NOMO-1 (cell line): ENCODE measurements at regions not wholly inside any gene's neighbourhood (a gene's known extent, or its start where the extent isn't known, plus 50 kb on each side); places are given as distances from the start of the nearest gene placed in this dataset.

Source experiments
- DNase-seq, 2 experiments: peaks; one replicate each; lab custom pipeline; 2025; ENCODE audit not compliant: unreplicated experiment in 2 of 2; lab: John Stamatoyannopoulos, UW

DNA sequence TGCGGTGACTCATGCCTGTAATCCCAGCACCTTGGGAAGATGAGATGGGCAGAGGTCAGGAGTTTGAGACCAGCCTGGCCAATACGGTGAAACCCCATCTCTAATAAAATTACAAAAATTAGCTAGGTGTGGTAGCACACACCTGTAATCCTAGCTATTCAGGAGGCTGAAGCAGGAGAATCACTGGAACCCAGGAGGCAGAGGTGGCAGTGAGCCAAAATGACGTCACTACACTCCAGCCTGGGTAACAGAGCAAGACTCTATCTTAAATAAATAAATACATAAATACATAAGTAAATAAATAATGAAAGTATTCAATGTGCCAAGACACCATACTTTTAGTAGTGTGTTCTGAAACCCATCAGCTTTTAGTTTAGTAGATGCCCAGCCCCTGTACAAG lies 308.1 kb upstream of the FLRT2 start:
- no peak for DNase-seq

DNA sequence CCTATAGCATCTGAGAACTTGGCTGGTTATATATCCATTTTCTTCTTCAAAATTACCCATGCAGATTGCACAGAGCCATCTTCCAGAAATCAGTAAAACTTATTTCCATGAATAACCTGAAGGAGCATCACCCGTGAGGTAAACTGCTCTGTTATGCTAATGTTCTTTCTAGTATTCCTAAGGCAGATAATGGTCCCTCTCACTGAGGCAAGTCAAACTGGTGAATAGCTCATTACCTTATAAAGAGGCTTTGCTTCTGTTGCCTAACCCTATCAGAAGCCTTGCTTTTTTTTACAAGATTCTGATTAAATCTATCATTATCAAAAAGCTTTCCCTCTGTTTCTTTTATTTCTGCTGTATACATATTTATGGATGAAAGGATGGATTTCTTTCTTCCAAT lies 307.6 kb upstream of the FLRT2 start:
- no peak for DNase-seq

DNA sequence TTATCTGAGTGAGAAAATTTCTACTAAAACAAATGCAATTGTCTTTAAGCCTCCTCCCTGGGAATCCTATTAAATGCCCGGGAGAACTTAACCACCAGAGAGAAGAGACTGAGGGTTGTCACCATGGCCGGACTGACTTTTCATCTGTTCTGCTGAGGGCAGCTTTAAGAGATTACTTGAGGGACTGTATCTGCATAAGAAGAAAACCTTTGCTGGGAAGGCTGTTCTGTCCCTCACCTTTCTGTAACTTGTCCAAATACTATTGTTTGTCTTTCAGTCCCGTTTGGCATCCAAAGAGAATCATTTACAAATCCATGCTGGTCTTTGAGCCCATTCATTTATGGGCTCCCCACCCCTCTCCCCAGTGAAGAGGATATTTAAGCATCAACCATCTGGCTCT lies 306.3 kb upstream of the FLRT2 start:
- DNase-seq = no peak

DNA sequence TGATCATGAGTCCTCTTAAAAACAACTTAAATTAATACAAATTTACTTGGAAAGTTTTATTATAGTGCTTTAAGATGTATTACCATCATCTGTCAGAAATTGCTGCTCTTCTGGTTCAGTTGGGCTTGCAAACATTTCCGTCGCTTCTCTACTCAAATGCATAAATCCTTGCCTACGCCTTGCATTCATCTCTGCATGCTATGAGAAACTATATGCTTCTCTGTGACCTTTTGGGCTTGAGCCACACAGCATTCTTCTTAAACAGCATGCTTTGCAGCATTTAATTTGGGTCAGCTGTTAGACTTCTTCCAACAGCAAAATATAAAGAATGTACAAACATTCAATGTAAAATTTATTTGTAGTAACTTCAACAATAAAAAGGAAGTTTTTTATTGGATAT lies 305.7 kb upstream of the FLRT2 start:
- no peak for DNase-seq

DNA sequence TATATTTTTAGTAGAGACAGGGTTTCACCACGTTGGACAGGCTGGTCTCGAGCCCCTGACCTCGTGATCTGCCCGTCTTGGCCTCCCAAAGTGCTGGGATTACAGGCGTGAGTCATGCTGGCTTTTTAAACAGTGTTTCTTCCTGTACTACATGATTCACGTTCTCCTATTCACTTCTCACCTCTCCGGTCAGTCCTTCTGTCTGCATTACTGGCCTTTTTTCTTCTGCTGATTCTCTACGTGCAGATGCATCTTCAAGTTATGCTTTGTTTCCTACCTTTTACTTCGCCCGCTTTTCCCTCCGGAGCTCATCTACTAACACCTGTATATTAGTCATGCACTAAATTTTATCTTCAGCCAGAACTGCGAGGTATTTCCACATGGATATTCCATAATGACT lies 296.2 kb upstream of the FLRT2 start:
- no peak for DNase-seq

DNA sequence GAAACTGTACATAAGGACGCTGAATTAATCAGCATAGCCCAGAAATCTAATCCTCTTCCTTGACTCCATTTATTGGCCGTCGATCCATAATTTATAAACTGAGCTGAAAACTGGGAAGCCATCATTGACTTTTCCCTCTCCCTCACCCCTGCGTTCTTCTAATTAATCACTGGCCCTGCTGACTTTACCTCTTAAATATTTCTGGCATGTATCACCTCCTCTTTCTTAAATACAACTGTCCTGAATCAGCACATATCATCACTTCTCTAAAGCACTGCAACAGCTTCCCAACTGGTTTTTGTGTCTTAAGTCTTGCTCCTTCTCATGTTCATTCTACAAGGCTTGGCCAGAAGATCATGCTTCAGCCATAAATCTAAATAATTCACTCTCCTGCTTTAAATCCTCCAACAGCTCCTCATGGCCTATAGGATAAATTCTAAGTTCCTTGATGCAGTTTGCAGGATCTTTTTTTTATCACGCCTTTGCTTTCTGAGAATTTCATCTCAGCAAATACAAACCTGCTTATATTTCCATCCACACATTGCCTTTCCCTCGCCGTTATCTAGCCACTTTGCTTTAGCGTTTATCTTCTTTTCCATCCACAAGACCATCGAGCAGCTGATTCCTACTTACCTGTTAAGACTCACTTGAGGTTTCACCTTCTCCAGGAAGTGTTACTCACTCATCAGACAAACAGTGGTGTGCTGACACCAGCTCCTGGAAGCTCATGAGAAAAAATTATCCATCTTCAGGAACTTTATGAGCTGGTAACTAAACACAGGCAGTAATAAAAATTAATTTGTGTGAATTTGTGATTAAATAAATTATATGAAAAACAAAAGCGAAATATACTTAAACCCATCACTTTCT lies 295.6 kb upstream of the FLRT2 start:
- DNase-seq = no peak

DNA sequence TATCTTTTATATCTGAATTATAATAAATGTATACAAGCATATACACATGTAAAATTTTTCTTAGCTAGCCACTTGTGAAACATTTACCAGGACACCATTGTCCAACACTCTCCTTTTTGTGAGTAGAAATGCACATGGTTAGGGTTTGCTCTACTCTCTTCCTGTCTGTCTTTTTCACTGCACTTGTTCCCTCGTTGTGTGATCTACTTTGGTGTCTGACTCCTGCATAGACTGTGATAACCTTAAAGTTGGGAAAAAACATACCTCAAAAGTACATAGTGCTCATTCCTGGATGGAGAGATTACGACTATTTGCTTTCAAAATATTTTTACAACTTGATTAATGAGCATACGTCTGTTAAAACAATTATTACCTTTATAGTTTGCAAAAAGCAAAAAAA lies 294.1 kb upstream of the FLRT2 start:
- no peak for DNase-seq

DNA sequence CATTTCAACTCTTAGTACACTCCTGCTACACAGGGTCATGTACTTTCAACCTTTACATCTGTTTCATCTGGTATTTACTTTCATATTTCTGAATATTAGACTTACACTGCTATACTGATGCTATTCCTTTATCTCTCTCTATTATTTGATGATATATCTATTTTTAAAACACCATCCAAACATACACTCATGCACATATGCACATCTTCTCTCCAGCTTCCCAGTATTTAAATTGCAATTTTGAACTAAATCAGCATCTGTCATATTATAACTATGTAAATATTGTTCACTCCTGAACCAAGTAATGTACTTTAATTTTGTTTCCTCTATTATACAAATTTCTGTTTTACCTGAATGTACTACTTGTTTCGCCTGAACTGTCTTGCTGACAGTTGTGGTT lies 293.6 kb upstream of the FLRT2 start:
- DNase-seq = no peak

DNA sequence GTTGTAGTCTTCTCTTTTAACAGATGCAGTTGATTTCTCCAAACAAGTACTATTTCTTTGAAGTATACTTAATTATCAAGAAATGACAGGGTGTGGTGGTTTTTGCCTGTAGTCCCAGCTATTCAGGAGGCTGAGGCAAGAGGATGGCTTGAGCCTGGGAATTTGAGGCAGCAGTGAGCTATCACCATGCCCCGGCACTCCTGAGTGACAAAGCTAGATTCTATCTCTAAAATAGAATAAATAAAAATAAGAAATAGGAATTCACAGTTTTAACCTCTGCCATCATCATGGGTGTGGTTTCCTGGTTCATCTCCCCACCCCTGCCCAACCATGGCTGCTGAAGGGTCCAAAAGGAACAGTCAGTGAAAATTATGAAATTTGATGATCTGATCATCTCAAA lies 290.2 kb upstream of the FLRT2 start:
- DNase-seq = no peak

DNA sequence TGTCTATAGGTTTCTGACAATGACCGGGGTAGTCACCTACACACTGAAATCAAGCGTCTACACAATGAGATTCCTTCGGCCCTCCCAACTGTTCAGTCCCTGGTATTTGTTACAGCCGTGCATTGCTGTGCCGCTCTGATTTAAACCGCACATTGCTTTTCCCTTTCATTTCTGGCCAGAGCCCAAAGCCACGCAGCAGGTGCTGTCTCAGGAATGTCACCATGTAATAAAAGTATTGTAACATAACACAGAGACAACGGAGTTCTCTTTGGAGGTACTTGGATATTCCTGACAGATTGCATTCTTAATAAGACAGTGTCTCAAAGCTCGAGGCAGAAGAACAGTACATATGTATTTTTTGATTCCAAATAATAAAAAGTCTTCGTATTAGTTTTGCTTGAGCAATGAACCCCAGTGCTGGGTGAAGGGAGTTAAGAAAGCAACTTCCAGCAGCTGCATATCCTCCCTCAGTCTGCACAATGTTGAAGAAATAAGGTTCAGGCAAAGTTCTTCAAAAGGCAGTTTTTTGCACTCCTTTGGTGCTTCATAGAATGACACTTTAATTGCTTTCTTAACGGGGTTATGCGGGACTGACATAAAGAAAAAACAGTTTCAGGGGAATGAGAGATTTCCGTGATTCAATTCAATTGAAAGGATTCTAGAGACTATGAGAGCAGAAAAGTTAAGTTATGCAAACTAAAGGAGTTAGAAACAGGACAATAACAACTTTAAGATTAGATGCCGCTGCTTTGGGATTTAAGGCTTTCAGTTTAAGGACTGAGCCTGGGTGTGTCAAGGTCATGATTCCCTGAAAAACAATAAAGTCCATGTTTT lies 288.7 kb upstream of the FLRT2 start:
- DNase-seq = no peak

DNA sequence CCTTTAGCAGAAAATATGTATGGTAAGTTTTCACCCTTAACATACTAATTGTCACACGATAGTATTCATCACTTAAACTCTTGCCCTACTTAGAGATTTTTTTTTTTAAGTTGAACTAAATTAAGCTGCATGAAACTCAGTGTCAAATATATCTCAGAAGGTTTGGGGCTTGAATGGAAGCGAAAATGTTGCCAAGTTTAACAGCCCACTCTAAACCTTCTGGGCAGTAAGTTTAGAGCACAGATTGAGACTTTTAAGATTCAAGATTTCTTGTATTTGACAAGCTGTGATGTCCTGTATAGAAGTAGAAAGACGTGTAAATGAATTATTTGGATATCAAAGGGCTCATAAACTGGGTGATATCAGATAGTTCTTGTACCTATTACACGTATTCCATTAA lies 287.3 kb upstream of the FLRT2 start:
- DNase-seq = no peak

DNA sequence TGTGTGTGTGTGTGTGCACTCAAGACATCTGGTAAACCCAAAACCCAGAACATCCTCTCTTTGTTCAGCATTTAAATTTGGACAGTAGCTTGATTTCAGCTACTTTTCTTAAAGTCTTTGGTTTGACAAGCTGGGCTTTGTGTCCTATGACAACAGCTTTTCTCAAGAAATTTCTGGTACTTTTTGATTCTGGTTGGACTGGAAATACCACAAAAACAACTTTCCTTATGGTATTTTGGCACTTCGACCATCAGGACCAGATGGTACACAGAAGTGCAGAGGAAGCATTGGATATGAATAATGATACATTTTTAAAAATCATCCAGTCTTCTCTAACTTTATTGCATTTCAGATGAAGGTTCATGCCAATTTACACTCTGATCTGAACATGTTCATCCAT lies 286.6 kb upstream of the FLRT2 start:
- DNase-seq = no peak

DNA sequence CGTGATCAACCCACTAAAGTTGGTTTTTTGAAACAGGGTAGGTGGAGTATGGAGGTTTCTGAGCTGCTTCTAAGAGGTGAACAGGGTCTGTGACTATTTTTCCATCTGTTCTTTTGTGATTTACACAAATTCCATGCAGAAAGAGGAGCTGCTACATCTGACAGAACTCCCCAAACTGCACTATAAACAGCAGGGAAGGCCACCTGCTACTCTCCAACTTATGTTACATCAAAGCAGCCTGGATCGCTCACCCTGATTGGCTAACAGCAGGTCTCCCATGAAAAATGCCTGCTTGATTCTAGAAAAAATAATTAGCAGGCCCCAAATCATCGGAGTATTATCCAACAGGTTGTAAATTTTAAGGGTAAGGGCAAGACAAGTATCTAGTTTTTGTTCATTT lies 282.9 kb upstream of the FLRT2 start:
- no peak for DNase-seq

DNA sequence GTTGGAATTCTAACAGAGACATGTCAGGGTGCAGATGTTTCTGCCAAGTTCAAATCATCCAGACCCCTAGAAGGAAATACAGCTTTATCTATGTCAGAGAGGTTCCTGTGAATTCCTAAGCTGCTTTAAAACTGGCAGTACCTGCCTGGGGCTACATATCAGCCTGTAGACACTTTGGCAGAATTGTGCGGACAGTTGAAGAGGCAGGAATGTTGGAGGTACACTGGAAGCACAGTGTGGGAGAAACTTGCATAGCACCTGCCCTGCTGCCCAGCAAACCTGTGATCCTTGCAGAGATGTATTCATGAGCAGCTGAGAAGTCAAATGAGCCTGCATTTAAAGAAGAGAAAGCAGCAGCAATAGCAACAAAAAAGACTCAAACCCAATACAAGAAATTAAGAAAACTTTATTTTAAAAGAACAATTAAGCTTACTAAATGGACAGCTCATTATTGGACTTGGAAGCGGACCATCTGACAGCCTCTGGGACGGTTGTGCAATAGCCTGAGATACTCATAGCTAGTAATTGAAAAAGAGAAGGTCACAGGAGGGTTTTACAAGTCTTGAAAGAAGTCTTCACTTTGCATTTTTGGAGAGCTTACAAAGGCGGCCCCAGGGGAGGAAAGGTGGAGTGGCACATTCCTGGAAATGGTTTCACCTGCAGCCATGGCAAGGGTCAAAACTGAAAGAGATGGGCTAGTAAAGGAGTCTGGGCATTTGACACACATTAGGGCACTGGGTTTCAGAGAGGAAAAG lies 280.9 kb upstream of the FLRT2 start:
- DNase-seq = no peak

DNA sequence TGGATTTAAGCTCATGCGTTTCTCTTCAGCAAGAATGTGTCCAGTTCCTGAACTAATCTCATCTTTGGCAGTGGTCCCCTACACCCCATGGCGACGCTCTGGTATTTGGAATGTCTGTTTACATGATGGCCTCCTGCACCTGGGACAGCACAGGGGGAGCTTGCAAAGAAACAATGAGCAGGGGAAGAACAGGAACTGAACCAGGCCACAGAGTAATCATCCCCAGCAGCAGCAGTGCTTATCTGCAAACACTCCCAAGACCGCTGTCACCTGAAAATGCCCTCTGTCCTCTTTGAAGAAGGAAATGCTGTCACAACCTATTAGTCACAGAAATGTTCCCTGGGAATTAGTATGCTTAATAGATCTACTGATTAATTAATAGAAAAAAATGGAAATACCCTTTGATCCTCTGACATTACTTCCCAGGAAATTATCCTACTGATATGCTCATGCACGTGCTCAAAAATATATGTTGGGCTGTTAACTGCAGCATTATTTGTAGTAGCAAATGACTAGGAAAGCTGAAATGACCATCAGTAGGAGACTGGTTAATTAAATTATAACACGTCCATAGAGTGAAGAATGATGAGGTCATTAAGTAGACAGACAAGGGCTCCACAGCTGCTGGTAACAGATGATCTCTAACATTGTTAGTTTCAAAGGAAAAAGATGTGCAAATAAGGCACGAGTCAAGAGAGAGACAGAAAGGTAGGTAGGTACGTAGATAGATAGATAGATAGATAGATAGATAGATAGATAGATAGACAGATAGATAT lies 279.3 kb upstream of the FLRT2 start:
- DNase-seq = no peak

DNA sequence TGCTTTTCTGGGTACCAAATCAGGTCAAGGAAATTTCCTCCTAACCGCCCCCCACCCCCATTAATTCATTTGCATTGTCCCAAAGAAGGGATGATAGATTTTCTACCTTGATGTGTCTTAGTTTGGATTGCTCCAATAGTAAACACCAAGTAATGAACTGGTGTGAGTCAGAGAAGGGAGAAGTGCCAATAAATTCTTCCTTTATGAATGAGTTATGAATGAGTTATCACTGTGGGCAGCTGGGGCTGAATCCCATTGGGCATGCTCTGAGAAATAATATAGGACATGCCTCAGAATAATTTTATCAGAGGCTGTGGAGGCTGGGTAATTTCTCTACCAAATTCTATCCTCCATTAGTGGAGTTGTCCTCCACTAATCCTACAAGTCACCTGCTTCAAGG lies 277.9 kb upstream of the FLRT2 start:
- DNase-seq = no peak

DNA sequence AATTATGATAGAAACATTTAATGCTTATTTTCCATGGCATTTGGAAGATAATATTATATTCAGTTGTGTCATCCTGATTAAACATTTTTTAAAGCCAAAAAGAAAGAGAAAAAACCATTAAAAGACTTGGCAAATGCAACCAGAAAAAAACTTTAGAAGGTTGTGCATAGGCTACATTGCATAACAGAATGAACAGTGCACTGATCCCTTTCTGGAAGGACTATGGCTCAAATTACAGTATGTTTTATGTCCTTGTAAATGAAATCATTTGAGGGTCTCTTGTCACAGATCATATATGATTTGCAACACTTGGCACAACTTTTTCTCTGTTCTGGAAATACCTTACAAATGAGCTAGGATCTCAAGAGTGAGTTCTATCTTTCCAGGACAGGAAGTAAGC lies 275.2 kb upstream of the FLRT2 start:
- no peak for DNase-seq

DNA sequence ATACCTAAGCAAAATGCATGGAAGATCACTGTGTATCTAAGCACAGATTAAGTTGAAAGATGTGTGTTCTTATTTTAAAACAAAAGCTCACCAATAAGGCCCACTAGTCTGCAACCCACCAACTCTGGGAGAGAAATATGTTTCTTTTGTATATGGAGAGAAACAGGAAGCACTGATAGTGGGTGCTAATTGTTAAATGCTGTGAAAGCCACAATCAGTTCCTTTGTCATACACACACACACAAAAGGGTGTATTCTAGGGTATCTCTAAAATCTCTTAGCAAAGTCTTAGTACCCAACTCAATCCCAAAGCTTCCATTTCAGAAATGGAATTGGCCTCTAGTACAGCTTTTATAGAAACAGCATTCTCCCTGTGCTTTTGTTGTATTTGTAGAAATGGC lies 272.7 kb upstream of the FLRT2 start:
- no peak for DNase-seq

DNA sequence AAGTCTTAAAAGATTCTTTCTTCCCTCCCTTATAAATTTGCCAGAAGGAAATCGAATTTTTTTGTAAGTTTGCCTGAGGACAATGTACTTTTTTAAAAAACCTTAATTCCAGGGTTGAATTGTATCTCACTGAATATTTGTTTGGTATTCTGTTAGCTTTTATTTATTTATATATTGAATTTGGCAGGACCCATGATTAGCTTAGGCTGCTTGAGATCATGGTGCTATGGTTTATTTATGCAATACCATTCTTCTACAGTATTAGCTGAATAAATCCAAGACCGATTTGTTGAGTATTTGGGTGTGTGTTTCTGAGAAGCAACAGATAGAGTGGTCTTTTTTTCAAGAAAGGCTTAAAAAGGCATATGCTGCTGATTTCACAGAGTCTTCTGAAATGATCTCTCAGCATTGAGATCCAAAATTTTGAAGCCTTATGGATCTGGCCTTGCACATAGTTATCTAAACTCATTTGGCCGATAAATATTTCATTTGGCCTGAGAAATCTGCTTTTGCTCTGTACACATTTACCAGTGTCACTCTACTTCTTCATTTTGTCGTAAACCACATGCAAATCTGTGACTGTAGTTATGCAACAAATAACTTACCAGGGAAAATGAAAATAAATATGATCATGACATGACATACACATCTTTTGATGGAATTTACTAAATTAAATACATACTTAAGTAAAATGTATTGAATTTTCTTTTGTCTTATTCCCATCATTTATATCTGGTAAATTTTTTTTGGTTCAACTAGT lies 265.8 kb upstream of the FLRT2 start:
- peak in 1 of 2 experiments; percentile 4 for DNase-seq

DNA sequence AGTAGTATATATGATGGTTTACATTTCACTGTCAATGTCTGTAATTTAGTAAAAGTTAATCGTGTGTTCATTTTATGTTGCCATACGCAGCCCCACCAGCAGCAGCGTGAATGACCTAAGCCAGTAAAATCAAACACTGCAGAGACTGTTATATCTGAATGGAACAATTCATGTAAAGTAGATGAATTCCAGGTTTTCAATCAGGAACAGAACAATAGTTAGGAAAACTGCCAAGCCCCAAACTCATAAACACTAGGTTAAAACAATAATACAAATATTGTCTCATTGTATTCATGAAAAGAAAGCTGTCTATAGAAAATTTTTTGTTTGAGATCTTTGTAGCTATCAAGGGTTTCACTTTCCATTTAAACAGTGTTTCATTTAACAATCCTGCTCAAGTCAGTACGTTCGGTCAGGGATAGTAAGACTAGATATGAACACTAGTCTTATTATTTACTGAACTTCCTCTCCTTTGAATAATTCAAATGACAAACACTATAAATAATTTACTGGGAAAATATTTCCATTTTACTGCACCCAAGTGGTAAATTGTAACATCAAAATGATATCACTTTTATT lies 256.8 kb upstream of the FLRT2 start:
- DNase-seq = no peak
